ENCODE measurements at regions not wholly inside any gene's neighbourhood (a gene's known extent, or its start where the extent isn't known, plus 50 kb on each side); places are given as distances from the start of the nearest gene placed in this dataset.

- no peak for FAIRE-seq
Observed at GRCh38 chr17:77478281-77478680, 337.5 kb downstream of the SEC14L1 start.

- FAIRE-seq, result no peak
Observed at GRCh38 chr17:77478899-77479298, 338.1 kb downstream of the SEC14L1 start.

GRCh38 chr17:77479372-77480198 is 338.8 kb downstream of the SEC14L1 start:
- no peak for FAIRE-seq

GRCh38 chr17:77480199-77480508 is 339.4 kb downstream of the SEC14L1 start:
- no peak for FAIRE-seq

GRCh38 chr17:77480509-77481215 is 339.9 kb downstream of the SEC14L1 start:
- FAIRE-seq, result no peak

- no peak for FAIRE-seq
Observed at GRCh38 chr17:77481476-77482374, 341.0 kb downstream of the SEC14L1 start.

- FAIRE-seq, result no peak
Observed at GRCh38 chr17:77482375-77483127, 341.8 kb downstream of the SEC14L1 start.

GRCh38 chr17:77483128-77483598 is 342.4 kb downstream of the SEC14L1 start:
- FAIRE-seq, result no peak

- FAIRE-seq, result no peak
Observed at GRCh38 chr17:77484111-77484510, 343.3 kb downstream of the SEC14L1 start.

GRCh38 chr17:77485089-77485833 is 344.5 kb downstream of the SEC14L1 start:
- FAIRE-seq, result no peak

GRCh38 chr17:77487211-77487629 is 346.5 kb downstream of the SEC14L1 start:
- FAIRE-seq, result no peak

- no peak for FAIRE-seq
Observed at GRCh38 chr17:77487677-77488530, 347.1 kb downstream of the SEC14L1 start.

GRCh38 chr17:77488531-77489238 is 347.9 kb downstream of the SEC14L1 start:
- FAIRE-seq, result no peak

GRCh38 chr17:77489239-77489892 is 348.6 kb downstream of the SEC14L1 start:
- FAIRE-seq, result no peak

- FAIRE-seq, result no peak
Observed at GRCh38 chr17:77489893-77490255, 349.1 kb downstream of the SEC14L1 start.

GRCh38 chr17:77490361-77491183 is 349.8 kb downstream of the SEC14L1 start:
- FAIRE-seq, result no peak

GRCh38 chr17:77491921-77492445 is 351.2 kb downstream of the SEC14L1 start:
- FAIRE-seq, result no peak

Data from endometrium (tissue), 2 donors.